ENCODE measurements at regions not wholly inside any gene's neighbourhood (a gene's known extent, or its start where the extent isn't known, plus 50 kb on each side); places are given as distances from the start of the nearest gene placed in this dataset.
"Not testable (repeated sequence)": the region's sequence is repeated elsewhere in the genome, so short reads cannot be mapped to it uniquely, and the experiment has no call there.

DNA sequence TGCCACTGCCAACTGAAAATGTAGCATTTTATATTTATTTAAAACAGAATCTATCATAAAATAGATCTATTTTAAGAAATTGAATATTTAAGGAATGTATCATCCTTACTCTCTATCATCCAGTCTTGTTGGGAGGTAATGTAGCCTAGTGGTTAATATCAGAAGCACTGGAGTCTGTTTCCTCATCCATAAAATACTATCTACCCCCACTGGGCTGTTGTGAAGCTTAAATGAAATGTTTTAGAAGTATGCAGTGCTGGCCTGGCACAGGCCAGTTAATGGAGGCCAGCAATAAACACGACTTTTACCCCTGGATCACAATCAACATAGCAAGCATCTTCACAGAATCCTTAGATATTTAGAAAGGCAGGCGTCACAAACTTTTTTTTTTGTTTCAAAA, 188.0 kb downstream of the CAND1 start:
- DNase-seq, result no peak

DNA sequence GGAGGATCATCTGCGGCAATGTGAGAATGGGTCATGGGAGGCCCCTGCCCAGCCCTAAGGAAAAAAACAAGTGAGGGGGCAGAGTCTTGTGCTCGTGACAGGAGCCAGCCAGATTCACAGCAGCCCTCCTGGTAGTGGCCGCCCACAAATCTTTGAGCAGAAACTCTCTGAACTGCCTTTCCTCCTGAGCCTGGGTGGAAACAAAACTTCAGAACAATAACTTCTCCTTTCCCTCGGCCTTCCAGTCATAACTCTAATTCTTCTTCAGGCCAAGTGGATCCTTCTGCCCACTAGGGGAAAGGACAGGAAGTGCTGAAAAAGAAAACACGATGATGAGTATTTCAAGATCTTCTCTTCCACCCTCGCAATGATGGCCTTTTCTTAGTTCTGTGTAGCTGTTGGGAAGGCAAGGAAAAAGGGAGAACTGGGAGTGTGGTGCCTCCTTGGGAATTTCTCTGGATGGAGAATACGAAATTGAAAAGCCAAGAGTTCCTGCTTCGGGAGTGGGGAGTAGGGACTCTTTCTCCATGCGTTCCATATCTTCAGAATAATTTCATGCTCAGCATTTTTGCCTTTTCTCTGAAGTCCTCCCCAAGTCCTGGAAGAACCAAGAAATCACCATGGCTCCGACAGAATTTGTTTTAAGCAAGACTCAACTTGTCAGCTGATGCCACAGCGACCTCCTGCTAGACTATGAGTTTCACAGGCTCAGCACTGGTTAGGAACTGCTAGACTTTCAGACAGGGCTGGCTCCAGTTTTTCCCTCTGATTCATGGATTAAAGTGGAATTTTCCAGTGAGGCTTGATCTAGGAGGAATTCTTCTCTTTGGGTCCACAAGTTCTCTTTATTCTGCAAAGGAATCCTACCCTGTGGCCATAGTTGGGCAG, 188.9 kb downstream of the CAND1 start:
- peak; percentile 34 for DNase-seq

DNA sequence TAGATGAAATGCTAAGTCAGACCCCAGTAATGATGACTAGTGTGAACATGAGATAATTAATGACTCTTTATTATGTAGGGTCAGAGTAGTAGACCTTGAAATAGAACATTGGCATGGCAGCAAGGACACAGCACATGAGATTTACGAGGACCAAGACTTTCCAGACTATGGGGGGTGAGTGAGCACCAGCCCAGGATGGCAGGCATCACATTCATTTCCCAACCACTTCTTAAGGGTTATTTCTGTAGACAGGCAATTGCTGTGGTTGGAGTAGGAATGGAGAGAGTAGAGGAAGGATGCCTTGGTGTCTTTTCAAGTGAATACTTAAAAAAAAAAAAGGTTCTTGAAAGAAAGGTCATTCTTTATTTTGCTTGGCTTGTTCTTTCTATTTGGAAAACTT, 189.4 kb upstream of the DYRK2 start:
- DNase-seq, result no peak

DNA sequence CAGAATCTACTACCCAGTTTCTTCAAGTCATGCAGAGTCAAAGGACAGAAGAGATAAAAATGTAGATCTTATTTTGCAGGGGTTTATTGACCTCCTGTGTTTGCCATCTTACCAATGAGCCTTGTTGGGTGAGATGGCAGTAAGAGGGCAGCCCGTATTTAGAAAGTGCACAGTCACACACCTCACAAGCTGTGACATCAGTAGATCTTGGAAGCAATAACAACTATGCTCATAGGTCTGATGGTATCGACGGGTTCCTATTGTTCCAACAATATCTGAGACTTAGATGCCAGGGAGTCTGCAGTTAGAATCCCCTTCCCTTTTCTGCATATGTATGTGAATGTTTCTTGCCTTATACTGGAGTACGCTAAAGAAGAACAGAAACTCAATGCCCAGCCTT, 189.0 kb upstream of the DYRK2 start:
- no peak for DNase-seq

DNA sequence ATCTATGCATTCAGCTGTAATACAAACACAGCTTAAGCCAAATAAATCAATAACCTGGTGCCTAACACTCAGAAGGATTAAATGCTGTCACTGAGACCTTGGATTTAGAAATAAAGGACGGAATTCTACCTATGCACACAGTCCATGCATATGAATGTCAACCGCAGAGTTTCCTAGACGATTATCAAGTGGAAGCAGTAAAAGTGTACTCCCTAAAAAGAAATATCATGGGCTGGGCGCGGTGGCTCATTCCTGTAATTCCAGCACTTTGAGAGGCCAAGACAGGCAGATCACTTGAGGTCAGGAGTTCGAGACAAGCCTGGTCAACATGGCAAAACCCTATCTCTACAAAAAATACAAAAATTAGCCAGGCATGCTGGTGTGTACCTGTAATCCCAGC, 188.2 kb upstream of the DYRK2 start:
- DNase-seq, result no peak

DNA sequence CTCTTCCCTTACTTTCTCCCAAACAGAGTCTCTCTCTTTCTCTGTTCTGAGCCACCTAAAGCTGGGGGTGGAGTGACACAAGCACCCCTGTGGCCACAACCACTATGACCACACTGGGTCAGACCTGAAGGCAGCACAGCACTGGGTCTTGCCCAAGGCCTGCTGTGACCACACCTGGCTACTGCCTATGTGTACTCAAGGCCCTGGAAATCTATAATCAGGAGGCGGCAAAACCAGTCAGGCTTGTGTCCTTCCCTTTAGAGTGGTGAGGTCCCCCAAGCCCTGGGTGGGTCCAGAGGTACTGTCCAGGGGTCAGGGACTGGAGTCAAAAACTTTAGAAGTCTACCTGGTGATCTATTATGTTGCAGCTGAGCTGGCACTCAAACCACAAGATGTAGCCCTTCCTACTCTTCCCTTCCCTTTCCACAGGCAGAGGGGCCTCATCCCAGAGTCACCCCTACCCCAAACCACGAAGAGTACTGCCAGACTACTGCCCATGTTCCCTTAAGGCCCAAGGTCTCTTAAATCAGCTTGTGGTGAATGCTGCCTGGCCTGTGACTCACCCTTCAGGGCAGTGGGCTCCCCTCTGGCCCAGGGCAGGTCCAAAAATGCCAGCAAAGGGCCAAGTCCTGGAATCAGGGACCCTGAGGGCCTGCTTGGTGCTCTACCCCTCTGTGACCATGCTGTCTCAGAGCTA, 179.8 kb upstream of the DYRK2 start:
- no peak for DNase-seq

DNA sequence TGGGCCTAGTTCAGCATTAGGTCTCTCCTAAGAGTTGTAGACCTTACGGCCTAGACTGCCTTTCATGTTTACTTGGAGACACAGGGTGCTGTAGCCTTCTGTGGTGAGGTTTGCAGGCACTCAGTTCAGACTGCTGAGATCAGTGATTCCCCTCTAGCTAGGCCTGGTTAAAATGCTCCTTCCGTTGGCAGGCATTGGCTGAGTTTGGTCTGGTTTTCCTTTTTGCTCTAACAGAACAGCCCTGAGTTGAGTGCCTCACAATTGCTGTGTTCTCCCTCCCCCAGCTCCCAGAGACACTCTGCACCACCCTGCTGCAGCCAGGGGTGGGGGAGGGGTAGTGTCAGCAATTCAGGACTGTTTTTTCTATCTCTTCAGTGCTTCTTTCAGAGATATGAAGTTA, 178.9 kb upstream of the DYRK2 start:
- no peak for DNase-seq

DNA sequence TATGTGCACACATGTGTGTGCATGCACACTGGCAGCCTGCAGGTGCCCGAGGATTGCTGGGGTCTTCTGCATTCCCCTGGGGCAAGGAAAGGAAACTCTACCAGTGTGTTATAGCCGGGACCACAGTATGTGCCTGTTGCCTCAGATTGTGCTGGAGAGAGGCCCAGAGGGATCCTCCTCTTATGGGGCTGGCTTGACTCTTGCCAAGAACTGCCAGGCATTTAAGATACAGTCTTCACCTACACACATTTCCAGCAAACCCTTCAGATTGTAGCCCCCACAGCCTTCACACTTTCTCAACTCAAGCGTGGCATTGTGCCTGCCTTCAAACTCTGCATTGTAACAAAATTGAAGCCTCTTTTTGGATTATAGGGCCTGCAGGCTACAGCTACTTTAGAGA, 176.7 kb upstream of the DYRK2 start:
- no peak for DNase-seq

DNA sequence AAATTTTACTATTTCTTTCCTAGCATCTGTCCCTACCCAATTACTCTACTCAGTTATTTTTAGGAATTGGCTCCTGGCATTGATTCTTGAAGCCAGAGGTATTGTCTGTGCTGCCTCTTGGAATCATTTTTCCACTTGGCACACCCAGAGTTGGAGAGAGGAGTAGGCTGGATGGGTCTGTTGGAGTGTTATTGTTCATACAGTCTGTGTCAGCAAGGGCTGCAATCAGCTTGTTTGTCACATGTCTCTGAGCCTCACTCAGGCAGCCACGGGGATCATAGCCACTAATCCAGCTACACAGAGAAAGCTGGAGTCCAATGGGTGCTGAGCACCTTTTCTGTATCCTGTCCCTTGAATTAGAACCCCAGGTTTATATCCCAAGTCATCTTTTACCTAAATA, 176.0 kb upstream of the DYRK2 start:
- no peak for DNase-seq

DNA sequence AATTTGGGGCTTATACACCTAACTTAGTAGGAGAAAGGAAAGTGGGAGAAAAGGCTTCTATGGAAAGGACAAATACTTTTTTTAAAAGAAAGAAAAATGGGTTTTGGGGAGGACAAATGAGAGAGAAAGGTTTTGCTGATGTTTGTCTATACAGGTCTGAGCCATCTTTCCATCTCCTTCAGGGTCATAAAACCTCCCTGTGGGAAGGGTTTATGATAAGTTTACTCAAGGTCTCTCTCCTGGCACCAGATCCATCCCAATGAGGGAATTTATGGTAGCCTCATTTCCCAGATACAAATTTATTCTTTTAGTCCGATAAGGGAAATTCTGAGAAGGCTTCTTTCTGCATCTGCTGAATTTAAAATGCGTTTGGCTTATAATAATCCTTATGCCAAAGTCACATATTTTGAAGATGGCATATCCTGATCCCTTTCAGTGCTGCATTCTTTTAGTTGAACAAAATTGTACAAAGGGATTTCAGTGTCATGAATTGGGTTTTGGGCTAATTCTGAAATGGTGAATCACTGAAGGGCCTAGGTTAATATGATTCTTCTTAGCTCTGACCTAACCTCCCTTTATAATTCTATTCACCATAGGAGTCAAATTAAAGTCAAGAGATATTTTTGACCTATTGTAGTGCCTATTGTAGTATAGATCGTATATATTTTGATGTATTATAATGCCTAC, 173.5 kb upstream of the DYRK2 start:
- DNase-seq, result no peak

DNA sequence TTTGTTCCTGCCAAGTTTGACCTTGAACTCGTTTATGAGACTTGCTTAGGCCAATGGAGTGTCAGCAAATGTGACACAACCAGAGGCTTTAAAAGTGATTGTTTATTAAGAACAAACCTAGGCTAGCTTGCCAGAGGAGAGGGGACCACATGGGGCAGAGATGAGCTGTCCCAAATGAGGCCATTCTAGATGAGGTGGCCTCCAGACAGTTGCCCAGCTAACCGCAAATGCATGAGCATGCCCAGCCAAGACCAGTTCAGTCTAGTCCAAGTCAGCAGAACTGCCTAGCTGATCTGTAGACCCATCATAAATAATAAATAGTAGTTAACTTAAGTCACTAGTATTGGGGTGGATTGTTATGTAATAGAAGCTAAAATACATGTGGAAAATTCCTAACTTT, 172.8 kb upstream of the DYRK2 start:
- DNase-seq, result no peak

DNA sequence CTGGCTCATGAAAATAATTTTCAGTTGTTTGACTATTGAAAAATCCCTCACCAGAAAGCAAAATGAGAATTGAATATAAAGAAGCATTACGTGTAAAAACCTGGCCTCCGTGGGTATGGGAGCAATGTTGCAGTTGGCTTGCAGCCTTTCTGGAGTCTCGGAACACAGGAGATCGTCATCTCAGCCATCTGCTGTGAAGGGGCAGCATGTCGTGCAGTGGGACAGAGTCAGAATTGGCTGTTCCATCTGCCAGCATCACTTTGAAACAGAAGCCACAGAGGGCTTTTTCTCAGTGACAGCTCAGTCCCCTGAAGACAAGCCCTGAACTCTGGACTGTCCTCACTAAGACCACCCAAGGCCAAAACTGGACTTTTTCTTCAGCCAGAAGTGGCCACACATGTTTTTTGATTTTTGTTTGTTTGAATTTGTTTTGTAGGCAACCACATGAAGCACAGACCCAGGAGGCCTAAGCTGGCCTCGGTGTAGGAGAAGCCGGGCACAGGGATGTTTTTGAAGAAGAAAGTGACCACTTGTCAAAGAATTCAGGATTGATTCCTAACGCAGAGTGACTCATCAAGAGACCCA, 170.8 kb upstream of the DYRK2 start:
- no peak for DNase-seq

DNA sequence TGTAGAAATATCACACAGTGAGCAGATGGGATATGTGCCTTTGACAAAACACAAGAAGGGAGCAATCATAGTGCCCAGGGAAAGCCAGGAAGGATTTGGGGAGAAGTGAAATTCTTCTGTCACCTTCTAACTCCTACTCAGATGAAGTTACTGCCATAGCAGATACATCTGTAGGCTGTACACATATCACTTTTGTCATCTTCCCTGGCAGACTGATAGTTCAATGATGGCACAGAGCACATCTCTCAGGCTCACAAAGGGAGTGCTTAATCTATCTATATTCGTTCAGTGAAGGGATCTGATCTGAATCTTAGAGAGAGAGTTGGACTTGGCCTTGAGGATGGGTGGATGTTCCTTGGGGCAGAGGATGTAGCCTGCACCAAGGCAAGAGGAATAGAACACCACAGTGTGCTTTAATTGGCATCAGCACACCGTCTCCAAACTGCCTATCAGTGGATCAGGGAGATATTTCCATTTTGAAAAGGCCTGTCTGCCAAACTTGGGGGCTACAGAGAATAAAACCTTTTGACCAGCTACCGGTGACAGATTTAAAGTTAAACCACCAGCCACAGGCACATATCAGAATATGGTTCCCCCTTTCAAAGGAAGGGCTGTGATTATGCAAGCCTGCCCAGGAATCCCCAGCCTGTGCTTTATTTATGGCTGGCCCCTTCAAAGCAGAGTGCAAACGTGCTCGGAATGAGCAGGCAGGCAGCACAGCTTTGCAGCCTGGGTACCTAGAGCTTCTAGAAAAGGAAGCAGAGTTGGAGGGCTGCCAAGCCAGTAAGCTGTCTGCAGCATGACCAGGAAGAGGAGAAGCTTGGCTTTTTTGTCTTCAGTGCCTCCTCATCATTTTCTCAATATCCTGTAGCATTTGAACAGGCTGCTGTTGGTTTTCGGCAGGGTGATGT, 165.5 kb upstream of the DYRK2 start:
- DNase-seq, result peak; percentile 18

DNA sequence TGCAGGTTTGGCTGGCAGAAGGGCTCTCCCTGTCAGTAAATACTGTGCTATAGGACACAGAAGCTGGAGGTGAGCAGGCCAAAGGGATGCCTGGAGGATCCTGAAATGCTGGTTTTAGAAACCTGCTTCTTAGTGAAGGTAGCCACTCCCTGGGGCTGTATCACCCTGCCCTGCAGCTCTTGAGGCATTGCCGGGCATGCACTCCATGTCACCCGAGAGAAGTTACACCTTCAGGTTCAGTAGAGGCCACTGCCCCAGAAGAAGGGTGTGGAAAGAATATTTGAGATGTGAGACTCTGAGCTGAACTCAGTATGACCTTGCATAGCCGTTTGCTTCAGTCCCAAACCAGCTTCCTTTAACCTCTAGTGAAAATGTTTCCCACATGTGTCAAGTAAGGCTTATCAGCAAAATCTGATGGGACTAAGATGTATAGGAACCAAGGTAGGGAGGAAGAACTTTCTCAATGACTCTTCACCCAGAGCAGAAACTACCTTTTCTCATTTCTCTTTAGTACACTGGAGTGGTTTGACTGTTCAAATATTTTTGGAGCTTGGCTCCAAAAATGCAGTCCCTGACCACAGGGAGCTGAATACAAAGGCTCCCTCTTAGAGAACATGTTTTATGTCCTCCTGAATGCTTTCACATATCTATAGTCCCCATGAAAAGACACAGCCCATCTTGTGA, 164.5 kb upstream of the DYRK2 start:
- DNase-seq, result no peak

DNA sequence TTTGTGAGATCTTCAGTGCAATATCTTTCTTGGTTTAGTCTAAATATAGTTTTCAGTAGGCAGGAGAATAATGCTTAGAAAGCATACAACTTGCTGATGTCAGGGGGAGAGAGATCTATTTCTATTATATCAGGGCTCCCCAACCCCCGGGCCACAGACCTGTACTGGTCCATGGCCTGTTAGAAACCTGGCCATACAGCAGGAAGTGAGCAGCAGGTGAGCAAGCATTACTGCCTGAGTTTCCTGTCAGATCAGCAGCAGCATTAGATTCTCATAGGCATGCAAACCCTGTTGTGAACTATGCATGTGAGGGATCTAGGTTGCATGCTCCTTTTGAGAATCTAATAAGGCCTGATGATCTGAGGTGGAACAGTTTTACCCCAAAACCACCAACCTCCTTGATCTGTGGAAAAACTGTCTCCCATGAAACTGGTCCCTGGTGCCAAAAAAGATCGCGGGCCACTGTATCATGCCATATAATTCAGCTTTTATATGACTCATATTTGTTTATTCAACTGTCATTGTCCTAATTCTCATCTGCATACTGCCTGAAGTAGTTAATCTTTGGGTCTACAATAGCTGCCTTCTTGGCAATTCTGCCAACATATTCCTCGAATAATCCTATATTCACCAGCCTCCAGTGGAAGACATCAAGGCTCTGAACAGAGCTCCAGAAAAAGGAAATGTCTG, 163.6 kb upstream of the DYRK2 start:
- no peak for DNase-seq

DNA sequence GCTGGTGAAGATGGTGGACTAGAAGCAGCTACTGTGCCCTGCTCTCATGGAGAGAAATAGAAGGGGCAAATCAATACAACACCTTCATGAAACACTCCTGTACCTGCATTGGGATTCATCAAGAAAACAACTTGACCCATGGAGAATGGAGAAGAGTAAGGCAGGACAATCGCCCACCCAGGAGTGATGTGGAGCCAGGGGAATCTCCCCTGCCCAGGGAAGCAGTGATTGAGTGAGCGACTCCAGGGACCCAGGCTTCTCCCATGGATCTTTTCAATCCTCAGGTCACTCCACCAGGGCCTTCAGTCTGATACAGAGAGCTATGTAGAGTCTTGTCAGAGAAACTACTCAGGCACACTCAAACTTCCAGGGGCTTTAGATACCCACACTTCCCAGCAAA, 161.9 kb upstream of the DYRK2 start:
- no peak for DNase-seq

DNA sequence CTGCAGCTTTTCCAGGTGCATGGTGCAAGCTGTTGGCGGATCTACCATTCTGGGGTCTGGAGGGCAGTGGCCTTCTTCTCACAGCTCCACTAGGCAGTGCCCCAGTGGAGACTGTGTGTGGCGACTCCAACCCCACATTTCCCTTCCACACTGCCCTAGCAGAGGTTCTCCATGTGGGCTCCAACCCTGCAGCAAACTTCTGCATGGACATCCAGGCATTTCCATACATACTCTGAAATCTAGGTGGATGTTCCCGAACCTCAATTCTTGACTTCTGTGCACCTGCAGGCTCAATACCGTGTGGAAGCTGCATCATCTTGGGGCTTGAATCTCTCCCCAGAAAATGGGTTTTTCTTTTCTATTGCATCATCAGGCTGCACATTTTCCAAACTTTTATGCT, 160.2 kb upstream of the DYRK2 start:
- not testable (repeated sequence) for DNase-seq

DNA sequence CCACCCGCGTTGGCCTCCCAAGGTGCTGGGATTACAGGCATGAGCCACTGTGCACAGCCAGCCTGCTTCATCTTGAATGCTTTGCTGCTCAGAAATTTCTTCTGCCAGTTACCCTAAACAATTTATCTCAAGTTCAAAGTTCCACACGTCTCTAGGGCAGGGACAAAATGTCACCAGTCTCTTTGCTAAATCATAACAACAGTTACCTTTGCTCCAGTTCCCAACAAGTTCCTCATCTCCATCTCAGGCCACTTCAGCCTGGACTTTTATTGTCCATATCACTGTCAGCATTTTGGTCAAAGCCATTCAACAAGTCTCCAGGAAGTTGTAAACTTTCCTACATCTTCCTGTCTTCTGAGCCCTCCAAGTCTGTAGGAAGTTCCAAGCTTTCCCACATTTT, 159.5 kb upstream of the DYRK2 start:
- no peak for DNase-seq

DNA sequence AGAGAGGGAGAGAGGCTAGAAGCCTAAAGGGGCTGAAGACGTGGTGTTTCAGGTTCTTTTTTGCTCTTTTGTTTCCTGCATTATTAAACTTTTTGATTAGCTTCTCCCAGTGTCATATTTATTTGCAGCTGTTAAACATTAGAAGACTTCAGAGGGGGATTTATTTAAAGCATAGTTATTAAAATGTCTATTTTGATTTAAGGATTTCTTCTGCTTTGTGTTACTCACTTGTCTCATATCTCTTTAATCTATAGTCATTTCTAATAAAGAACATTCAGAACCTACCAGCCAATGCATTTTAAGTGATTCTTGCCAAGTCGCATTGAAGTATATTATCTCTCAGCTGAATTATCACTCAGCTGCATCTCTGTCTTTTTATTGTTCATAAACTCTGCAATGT, 152.0 kb upstream of the DYRK2 start:
- DNase-seq, result no peak

DNA sequence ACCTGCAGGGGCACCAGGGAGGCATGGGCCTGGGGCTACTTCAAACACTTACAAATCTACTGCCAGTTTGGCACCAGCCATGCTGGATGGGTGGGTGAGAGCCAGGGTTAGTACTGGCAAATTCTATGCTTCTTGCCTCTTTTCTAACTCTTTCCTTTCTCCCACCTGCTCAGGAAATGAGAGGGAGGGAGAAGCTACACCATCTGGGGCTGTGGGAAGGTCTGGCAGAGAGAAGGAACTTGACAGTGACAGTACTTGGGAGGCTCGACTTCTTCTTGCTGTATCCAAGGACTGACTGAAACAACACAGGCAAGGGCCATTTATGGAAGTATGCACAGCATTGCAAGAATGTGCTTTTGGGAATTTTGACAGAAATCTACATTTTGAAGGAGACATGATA, 149.6 kb upstream of the DYRK2 start:
- DNase-seq, result no peak

DNA sequence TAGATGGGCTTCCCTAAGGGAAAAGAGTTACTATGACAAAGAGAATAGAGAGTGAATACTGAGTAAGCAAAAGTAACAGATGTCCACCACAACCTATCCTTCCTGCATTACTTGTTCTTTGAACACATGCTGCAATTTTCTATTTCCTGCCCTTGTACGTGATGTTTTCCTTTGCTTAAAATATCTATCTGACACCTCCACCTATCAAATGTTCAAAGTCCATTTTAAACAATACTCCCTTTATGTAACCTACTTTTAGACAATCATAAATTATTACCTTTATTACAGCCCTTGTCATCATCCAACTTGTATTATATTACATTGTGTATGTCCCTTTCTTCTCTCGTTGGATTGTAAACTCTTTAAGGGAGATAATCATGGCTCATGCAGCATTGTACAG, 147.2 kb upstream of the DYRK2 start:
- DNase-seq, result no peak
